ENCODE measurements at regions not wholly inside any gene's neighbourhood (a gene's known extent, or its start where the extent isn't known, plus 50 kb on each side); places are given as distances from the start of the nearest gene placed in this dataset.

GRCh38 chr11:81359476-81359875, 1374.2 kb downstream of the FAM181B start:
- TF ChIP-seq ZBTB20 (CRISPR knock-in tag; IDR thresholded peaks at IDR 0.05; ENCODE audit: borderline replicate concordance, low read depth) (no peak), FOXK2 (IDR thresholded peaks at IDR 0.05) (no peak), MZF1 (CRISPR knock-in tag; IDR thresholded peaks at IDR 0.05; ENCODE audit: borderline replicate concordance) (no peak), ESRRA (CRISPR knock-in tag; IDR thresholded peaks at IDR 0.05; ENCODE audit: low read depth) (no peak), THAP7 (CRISPR knock-in tag; IDR thresholded peaks at IDR 0.05) (no peak), NFE2L1 (CRISPR knock-in tag; IDR thresholded peaks at IDR 0.05; ENCODE audit: borderline replicate concordance) (no peak), KMT2A (CRISPR knock-in tag; IDR thresholded peaks at IDR 0.05) (no peak), CREBL2 (CRISPR knock-in tag; IDR thresholded peaks at IDR 0.05; ENCODE audit: borderline replicate concordance) (no peak), CTCF (CRISPR knock-in tag; IDR thresholded peaks at IDR 0.05) (no peak), ZBTB8A (CRISPR knock-in tag; IDR thresholded peaks at IDR 0.05; ENCODE audit: borderline replicate concordance, low read depth) (no peak), RERE (CRISPR knock-in tag; IDR thresholded peaks at IDR 0.05; ENCODE audit: low read depth) (no peak), POLR2A (IDR thresholded peaks at IDR 0.05; ENCODE audit: insufficient read depth in 1 of 2, low read depth in 2 of 2, low read length in 2 of 2) (no peak), NCOA1 (CRISPR knock-in tag; IDR thresholded peaks at IDR 0.05) (no peak)
